GM23338 (cell line): ENCODE measurements at regions not wholly inside any gene's neighbourhood (a gene's known extent, or its start where the extent isn't known, plus 50 kb on each side); places are given as distances from the start of the nearest gene placed in this dataset.
A peak's percentile ranks its signal among the peaks of the same experiment; 100 is the strongest.

Source experiments
- CREB1 ChIP-seq: fragments of 250-450 bp; sonication (Bioruptor Pico); IDR thresholded peaks from 2 replicates; pipeline ENCODE4 v1.5.0; 2020; ENCODE audit warnings: low read depth, mild to moderate bottlenecking, moderate library complexity
- EZH2 ChIP-seq: fragments of 200-600 bp; sonication (generic); IDR thresholded peaks from one replicate; pipeline ENCODE4 v1.8.0; 2017; ENCODE audit warnings: antibody characterized with exemption, mild to moderate bottlenecking, low read depth; ENCODE audit not compliant: unreplicated experiment
- EZH2phosphoT487 ChIP-seq: fragments of 200-600 bp; sonication (generic); IDR thresholded peaks from one replicate; pipeline ENCODE4 v1.8.1; 2018; ENCODE audit warnings: antibody characterized with exemption; ENCODE audit not compliant: unreplicated experiment
- JUNB ChIP-seq: IDR thresholded peaks from one replicate; pipeline ENCODE4 v1.6.1; 2016; ENCODE audit warnings: antibody characterized with exemption; ENCODE audit not compliant: unreplicated experiment
- NANOG ChIP-seq: IDR thresholded peaks from 2 replicates; pipeline ENCODE4 v1.6.1; 2016; ENCODE audit warnings: antibody characterized with exemption, borderline replicate concordance
- POLR2AphosphoS5 ChIP-seq: IDR thresholded peaks from 2 replicates; pipeline ENCODE4 v1.6.1; 2016; ENCODE audit warnings: antibody characterized with exemption, low read depth
- ZNF114 ChIP-seq: fragments of 250-450 bp; sonication (Bioruptor Pico); IDR thresholded peaks from 2 replicates; pipeline ENCODE4 v1.5.0; 2020; ENCODE audit warnings: mild to moderate bottlenecking, moderate library complexity
- ZNF331 ChIP-seq: fragments of 250-450 bp; sonication (Bioruptor Pico); IDR thresholded peaks from 2 replicates; pipeline ENCODE4 v1.5.0; 2020; ENCODE audit warnings: low read depth, mild to moderate bottlenecking, moderate library complexity
- TF ChIP-seq, protein P1 (sequence below), 2 experiments: fragments of 200-600 bp in 1 of 2; sonication (generic) in 1 of 2; conservative IDR thresholded peaks; 2 replicates each; pipeline versions ENCODE4 v1.5.1 to v1.6.1; 2016 to 2017; ENCODE audit warnings: antibody characterized with exemption in 2 of 2, low read depth in 2 of 2, mild to moderate bottlenecking in 2 of 2, moderate library complexity in 1 of 2
- TF ChIP-seq, protein P2 (sequence below): IDR thresholded peaks from 2 replicates; pipeline ENCODE4 v1.6.1; 2016; ENCODE audit warnings: antibody characterized with exemption
- TF ChIP-seq, protein P3 (sequence below): IDR thresholded peaks from one replicate; pipeline ENCODE4 v1.6.1; 2018; ENCODE audit warnings: antibody characterized with exemption; ENCODE audit not compliant: unreplicated experiment

DNA sequence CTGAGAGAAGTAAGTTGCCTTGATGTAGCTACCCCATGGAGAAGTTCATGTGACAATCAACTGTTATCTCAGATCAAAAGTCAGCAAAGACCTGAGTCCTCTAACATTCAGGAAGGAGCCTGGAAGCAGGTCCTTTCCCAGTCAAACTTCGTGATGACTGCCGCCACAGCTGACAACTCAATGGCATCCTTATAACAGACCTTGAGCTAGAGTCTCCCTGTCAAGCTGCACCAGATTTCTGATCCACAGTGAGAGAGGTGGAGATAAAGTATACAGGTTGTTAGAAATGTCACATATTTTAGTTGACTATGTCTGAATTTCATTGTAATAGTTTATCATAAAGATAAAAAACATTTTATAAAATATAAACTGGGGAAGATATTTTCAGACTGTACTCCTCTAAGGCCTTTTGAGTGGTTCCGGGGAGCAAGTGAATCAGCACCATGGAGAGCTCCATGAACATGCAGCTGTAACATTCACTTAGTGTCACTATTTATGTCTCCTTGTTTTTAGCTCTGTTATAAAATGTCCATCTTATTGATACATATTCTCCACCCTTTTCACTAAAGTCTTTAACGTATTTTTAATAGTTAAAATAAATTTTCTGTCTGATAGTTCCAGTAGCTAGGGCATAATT is 1653.5 kb upstream of the AGA start:
- no peak for TF ChIP-seq ZNF114
- TF ChIP-seq, protein P1, sequence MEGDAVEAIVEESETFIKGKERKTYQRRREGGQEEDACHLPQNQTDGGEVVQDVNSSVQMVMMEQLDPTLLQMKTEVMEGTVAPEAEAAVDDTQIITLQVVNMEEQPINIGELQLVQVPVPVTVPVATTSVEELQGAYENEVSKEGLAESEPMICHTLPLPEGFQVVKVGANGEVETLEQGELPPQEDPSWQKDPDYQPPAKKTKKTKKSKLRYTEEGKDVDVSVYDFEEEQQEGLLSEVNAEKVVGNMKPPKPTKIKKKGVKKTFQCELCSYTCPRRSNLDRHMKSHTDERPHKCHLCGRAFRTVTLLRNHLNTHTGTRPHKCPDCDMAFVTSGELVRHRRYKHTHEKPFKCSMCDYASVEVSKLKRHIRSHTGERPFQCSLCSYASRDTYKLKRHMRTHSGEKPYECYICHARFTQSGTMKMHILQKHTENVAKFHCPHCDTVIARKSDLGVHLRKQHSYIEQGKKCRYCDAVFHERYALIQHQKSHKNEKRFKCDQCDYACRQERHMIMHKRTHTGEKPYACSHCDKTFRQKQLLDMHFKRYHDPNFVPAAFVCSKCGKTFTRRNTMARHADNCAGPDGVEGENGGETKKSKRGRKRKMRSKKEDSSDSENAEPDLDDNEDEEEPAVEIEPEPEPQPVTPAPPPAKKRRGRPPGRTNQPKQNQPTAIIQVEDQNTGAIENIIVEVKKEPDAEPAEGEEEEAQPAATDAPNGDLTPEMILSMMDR (conservative IDR thresholded peaks at IDR 0.05; ENCODE audit: low read depth in 2 of 2): no peak
- TF ChIP-seq EZH2: no peak
- no peak for TF ChIP-seq POLR2AphosphoS5
- no peak for TF ChIP-seq EZH2phosphoT487
- TF ChIP-seq, protein P2, sequence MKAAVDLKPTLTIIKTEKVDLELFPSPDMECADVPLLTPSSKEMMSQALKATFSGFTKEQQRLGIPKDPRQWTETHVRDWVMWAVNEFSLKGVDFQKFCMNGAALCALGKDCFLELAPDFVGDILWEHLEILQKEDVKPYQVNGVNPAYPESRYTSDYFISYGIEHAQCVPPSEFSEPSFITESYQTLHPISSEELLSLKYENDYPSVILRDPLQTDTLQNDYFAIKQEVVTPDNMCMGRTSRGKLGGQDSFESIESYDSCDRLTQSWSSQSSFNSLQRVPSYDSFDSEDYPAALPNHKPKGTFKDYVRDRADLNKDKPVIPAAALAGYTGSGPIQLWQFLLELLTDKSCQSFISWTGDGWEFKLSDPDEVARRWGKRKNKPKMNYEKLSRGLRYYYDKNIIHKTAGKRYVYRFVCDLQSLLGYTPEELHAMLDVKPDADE: no peak
- no peak for TF ChIP-seq JUNB
- TF ChIP-seq, protein P3, sequence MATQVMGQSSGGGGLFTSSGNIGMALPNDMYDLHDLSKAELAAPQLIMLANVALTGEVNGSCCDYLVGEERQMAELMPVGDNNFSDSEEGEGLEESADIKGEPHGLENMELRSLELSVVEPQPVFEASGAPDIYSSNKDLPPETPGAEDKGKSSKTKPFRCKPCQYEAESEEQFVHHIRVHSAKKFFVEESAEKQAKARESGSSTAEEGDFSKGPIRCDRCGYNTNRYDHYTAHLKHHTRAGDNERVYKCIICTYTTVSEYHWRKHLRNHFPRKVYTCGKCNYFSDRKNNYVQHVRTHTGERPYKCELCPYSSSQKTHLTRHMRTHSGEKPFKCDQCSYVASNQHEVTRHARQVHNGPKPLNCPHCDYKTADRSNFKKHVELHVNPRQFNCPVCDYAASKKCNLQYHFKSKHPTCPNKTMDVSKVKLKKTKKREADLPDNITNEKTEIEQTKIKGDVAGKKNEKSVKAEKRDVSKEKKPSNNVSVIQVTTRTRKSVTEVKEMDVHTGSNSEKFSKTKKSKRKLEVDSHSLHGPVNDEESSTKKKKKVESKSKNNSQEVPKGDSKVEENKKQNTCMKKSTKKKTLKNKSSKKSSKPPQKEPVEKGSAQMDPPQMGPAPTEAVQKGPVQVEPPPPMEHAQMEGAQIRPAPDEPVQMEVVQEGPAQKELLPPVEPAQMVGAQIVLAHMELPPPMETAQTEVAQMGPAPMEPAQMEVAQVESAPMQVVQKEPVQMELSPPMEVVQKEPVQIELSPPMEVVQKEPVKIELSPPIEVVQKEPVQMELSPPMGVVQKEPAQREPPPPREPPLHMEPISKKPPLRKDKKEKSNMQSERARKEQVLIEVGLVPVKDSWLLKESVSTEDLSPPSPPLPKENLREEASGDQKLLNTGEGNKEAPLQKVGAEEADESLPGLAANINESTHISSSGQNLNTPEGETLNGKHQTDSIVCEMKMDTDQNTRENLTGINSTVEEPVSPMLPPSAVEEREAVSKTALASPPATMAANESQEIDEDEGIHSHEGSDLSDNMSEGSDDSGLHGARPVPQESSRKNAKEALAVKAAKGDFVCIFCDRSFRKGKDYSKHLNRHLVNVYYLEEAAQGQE: peak; percentile 88
- no peak for TF ChIP-seq CREB1 (CRISPR knock-in tag)
- TF ChIP-seq ZNF331 (CRISPR knock-in tag): no peak
- TF ChIP-seq NANOG: no peak
